GM10266 (cell line): ENCODE measurements at regions not wholly inside any gene's neighbourhood (a gene's known extent, or its start where the extent isn't known, plus 50 kb on each side); places are given as distances from the start of the nearest gene placed in this dataset.
"Not testable (repeated sequence)": the region's sequence is repeated elsewhere in the genome, so short reads cannot be mapped to it uniquely, and the experiment has no call there.

Source experiments
- DNase-seq: peaks from one replicate; pipeline ENCODE4 v3.0.0; 2012; ENCODE audit errors: extremely low spot score
- TF ChIP-seq, protein P1 (sequence below): IDR thresholded peaks from 2 replicates; pipeline ENCODE4 v1.5.1; 2012; ENCODE audit warnings: mild to moderate bottlenecking, low read depth; ENCODE audit not compliant: control insufficient read depth, insufficient read depth; ENCODE audit errors: missing control alignments

DNA sequence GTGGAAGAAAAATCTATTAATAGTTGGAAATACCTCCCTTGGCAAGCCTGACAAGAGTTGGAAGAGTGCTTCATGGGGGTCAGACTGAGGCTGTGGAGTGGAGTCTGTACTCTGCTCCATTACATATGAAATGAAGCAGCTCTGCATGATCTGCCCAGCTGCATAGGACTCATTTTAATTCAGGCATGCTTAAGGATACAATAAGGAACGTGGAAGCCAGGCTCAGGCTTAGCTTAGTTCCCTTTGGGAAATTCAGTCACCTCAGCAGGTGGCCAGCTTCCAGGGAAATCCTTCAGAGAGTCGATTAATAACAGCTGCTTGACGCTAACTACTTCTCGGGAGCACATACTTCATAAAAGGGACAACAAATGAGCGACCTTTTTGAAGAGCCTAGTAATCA lies 1672.9 kb upstream of the WWC1 start:
- no peak for DNase-seq
- TF ChIP-seq, protein P1, sequence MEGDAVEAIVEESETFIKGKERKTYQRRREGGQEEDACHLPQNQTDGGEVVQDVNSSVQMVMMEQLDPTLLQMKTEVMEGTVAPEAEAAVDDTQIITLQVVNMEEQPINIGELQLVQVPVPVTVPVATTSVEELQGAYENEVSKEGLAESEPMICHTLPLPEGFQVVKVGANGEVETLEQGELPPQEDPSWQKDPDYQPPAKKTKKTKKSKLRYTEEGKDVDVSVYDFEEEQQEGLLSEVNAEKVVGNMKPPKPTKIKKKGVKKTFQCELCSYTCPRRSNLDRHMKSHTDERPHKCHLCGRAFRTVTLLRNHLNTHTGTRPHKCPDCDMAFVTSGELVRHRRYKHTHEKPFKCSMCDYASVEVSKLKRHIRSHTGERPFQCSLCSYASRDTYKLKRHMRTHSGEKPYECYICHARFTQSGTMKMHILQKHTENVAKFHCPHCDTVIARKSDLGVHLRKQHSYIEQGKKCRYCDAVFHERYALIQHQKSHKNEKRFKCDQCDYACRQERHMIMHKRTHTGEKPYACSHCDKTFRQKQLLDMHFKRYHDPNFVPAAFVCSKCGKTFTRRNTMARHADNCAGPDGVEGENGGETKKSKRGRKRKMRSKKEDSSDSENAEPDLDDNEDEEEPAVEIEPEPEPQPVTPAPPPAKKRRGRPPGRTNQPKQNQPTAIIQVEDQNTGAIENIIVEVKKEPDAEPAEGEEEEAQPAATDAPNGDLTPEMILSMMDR = no peak

DNA sequence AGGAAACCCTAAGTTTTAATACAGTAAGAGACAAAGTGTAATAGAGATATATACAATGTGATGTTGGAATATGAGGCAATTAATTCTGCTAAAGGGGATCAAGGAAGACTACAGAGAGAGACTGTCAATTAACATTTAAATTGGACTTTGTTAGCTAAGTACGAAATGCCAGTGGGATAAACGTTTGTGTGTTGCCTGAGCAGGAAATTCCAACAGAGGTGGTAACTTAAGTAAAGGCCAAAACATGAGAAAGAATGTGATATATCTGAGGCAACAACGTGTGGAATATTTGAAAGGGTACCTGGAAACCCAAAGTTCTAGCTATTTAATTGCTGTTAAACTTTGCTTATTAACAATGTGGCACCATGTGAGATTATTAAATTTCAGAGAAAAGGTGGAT lies 1666.9 kb upstream of the WWC1 start:
- TF ChIP-seq, protein P1 = no peak
- DNase-seq = no peak

DNA sequence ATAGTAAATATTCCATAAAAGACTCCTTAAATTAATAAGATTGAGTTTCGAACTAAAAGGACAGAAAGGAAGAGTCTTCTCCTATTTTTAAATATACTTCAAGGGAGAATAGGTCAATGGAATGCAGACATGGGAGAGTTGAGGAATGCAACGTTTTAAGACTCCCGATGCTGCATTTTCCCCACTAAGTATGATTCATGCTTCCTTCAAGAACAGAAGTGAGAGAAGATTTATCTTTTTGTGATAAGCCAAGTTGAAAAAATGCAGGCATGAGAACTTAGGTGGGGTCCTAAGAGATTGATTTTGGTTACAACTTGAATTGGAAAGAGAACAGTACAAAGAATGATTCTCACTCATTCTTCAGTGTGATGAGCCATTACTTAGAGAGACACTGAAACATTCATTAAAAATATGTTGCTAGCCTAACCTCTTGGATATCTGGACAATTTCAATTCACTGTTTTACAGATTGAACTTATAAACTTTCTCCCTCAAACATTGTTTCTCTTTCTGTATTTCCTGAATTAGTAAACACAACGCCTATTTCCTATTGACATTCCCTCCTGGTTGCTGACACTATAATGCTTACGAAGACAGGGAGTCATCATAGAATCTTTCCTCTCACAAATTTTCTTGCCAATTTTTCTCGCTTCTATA lies 1666.1 kb upstream of the WWC1 start:
- no peak for DNase-seq
- TF ChIP-seq, protein P1 = no peak

DNA sequence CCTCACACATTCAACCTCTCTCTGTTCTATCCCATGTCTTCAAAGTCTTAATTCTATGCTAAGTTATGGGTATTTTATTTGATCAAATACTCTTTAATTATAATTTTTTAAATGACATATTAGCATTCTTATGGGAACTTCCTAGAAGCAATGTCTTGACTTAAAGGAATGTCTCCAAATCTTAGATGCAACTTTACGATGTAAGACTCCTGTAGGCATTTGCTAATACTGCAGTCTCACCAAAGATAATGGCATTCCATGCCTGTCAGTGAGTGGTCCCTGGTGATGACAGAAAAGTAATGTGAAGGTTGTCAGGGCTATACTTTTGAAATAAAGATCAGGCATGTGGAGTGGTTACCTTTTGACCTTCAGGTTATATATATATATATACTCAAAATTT lies 1654.2 kb upstream of the WWC1 start:
- DNase-seq = no peak
- TF ChIP-seq, protein P1 = no peak

DNA sequence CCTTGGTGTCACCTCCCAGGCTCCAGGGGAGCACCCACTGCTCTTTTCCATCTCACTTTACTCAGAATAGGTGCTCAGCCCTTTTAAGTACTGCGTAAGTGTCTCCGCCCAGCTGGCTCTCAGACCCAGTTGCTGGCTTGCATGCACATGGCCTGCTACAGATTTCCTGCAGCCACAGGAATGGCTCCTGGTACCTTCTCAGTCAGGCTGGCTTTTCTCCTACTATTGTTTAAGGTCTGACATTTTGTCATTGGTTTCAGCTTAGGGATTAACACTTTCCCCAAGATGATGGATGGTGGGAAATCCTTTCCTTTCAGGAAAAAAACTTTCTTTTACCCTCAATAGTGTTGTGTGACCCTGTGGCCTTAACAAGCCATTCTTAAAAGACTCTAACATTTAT lies 1652.3 kb upstream of the WWC1 start:
- TF ChIP-seq, protein P1 = no peak
- no peak for DNase-seq

DNA sequence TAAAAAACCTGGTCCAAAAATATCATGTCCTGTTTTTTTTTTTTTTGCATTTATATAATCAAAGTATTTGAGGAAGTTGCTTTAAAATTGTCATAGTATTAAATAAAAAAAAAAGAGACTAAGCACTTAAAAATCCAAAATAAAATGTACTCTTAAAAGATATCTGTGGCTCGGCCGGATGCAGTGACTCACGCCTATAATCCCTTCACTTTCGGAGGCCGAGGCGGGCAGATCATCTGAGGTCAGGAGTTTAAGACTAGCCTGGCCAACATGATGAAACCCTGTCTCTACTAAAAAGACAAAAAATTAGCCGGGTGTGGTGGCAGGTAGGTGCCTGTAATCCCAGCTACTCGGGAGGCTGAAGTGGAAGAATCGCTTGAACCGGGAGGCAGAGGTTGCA lies 1651.3 kb upstream of the WWC1 start:
- not testable (repeated sequence) for DNase-seq

DNA sequence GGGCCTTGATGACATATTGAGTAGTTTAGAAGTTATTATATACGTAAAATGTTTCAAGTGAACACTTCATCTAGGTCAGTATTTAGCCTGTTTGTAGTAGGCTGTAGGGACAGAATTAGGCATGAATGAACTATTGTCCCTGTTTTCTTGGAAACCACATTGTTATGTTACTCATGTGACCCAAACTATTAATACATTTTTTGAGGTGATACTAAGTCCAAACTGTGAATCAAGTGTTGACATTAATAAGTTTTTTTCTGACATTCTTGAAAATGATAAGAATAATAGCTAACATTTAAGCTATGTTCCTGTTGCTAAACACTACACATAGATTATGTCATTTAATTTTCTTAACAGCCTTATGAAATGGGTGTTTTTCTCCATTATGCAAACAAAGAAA lies 1642.7 kb upstream of the WWC1 start:
- DNase-seq = no peak
- TF ChIP-seq, protein P1 = no peak

DNA sequence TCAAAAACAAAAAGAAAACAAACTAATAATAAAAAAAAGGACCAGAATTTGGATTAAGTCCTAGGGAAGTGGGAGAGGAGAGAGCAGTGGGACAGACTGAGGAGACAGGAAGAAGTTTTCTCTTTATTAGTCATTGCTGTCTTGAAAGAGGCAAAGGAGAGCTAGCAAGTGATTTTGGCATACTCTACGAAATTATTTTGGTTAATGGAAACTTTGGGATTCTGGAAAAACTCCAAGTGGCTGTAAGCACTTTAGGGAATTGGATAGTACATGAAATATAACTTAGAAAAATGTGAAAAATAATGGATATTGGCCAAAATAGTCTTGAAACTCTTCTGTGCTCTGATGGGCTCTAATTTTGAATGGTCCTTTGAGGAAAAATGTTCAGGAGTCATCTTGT lies 1641.8 kb upstream of the WWC1 start:
- DNase-seq = no peak
- TF ChIP-seq, protein P1 = no peak
